ENCODE measurements at regions not wholly inside any gene's neighbourhood (a gene's known extent, or its start where the extent isn't known, plus 50 kb on each side); places are given as distances from the start of the nearest gene placed in this dataset.

DNA sequence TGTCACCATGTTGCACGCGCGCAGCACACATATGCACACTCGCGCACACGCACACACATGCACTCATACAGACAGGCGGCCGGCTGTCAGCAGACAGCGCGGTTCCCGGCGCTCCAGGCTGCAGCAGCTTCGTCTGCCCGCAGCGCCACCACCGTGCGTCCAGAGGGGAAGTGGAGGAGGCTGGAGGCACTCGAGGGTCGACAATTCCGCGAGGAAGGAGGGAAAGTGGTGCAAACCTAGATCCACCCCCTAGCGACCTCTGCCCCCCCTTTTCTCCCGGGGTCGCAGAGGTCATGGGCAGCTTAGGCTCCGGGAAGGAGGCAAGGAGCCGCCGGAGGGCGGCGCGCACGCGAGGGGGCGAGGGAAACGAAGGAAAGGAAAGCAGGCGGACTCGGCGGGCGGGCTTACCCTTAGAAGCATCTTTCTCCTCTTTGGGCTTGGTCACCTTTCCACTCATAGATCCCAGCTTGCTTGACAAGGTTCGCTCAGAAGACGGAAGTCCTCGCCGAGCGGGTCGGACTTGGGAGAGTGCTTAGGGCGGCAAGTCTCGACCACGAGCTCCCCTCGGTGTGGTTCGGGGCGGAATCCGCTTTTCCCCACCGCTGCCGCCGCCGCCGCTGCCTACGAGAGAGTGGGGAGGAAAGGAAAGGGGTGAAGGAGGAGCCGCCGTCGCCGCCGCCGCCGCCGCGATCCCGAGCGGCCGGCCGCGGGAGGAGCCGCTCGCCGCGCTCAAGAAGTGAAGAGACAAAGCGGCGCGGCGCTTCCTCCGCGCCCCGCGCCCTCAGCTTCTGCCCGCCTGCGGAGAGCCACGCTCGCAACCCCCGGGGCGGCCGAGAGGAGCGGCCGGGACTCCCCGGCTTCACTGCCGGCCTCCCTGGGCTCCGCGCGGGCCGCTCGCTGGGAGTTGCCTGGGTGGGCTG lies 326.6 kb upstream of the F9 start:
- no peak for DNase-seq (ENCODE audit: low spot score in 2 of 2)
- Histone ChIP-seq H3K4me1 (peaks cover 12% of the 10 kb centered on the region), H3K27ac (peak overlapping the region; percentile 41), H3K36me3 (no peaks in the 10 kb centered on the region), H3K4me3 (peak overlapping the region; percentile 57), H3K9me3 (no peaks in the 10 kb centered on the region), H3K27me3 (peaks cover 31% of the 10 kb centered on the region)
- TF ChIP-seq POLR2AphosphoS5 (IDR thresholded peaks at IDR 0.05) (no peak), CTCF (IDR thresholded peaks at IDR 0.05) (no peak), EP300 (IDR thresholded peaks at IDR 0.05) (no peak), POLR2A (IDR thresholded peaks at IDR 0.05) (no peak)
- 32% methylated on average over 70 of the region's 99 CpGs for WGBS

DNA sequence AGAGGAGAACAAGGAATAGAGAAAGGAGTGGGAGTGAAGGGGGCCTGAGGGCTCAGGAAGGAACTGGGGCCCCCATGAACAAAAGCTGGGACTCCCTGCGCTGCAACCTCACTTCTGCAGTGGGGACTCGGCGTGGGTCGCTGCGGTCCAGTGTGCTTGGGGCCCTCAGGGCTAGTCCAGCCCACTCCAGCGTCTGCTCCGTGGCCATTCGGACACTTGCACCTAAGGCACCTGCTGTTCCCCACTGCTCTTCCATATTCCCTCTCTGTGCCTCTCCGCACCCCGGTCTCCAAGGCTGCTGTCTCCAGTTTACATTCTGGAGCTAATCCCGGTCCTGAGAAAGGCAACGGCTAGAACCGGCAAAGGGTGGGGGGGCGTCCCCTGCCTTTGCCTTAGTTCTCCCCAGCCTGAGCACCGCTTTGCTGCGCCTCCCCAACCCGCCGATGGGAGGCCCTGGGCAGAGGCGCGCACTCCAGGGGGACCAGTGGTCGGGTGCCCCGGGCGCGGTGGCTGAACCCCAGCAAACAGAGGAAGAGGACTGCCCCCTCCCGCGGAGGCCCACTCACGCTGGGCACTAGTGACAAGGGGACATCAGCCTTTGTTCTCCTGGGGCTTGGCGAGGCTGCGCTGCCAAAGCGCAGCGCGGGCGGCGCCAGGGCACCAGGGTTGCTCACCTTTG lies 327.7 kb upstream of the F9 start:
- no peaks in the 10 kb centered on the region for H3K36me3 ChIP-seq
- DNase-seq (ENCODE audit: low spot score in 2 of 2): no peak
- H3K4me3 ChIP-seq: peak overlapping the region; percentile 57
- TF ChIP-seq EP300 (IDR thresholded peaks at IDR 0.05) (no peak), POLR2A (IDR thresholded peaks at IDR 0.05) (no peak), POLR2AphosphoS5 (IDR thresholded peaks at IDR 0.05) (no peak), CTCF (IDR thresholded peaks at IDR 0.05) (no peak)
- no peaks in the 10 kb centered on the region for H3K9me3 ChIP-seq
- WGBS: 34% methylated on average over 18 of the region's 34 CpGs
- peaks cover 12% of the 10 kb centered on the region for H3K4me1 ChIP-seq
- peaks cover 31% of the 10 kb centered on the region for H3K27me3 ChIP-seq
- no peak overlapping the region for H3K27ac ChIP-seq

DNA sequence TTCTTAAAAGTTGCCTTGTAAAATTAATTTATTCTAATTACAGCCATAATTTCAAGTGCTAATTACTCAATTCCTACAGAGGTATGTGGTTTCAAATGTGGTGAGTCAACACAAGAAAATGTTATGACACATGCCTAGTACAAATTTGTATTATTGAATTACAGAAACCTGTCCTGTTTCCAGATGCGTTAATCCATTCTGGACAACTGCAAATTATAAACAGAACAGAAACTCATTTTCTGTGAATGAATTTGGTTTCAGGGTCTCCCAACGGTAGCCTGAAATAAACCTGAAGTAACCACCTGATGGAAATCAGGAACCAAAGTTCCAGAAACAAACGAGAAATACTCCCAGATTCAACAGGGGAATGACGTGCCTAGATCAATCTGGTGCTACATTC lies 328.6 kb upstream of the F9 start:
- no peaks in the 10 kb centered on the region for H3K9me3 ChIP-seq
- no peak overlapping the region for H3K4me3 ChIP-seq
- no peak overlapping the region for H3K27ac ChIP-seq
- no peaks in the 10 kb centered on the region for H3K36me3 ChIP-seq
- peaks cover 12% of the 10 kb centered on the region for H3K4me1 ChIP-seq
- DNase-seq (ENCODE audit: low spot score in 2 of 2): no peak
- WGBS: 48% methylated on average over 4 of the region's 4 CpGs
- TF ChIP-seq CTCF (IDR thresholded peaks at IDR 0.05): no peak
- TF ChIP-seq POLR2AphosphoS5 (IDR thresholded peaks at IDR 0.05): no peak
- no peak for TF ChIP-seq EP300 (IDR thresholded peaks at IDR 0.05)
- no peak for TF ChIP-seq POLR2A (IDR thresholded peaks at IDR 0.05)
- peaks cover 31% of the 10 kb centered on the region for H3K27me3 ChIP-seq

DNA sequence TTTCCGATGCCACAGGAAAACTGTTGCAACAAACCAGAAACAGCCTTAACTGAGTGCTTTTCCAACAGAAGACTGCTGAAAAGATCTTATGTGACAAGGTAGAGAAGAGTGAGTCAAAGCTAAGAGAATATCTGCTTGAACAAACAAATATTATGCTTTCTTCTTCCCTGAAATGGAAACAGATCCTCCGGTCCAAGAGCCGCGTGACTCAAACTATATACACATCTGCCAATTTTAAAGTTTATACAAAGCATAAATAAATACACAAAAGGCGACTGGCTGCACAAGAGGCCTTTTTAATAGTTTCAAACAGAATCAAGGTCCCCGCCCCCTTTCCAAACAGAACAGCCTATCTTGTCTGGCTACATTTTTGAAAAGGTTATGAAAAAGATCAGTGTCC lies 329.7 kb upstream of the F9 start:
- no peak overlapping the region for H3K4me3 ChIP-seq
- no peaks in the 10 kb centered on the region for H3K9me3 ChIP-seq
- no peak for DNase-seq (ENCODE audit: low spot score in 2 of 2)
- H3K36me3 ChIP-seq: no peaks in the 10 kb centered on the region
- H3K4me1 ChIP-seq: peaks cover 12% of the 10 kb centered on the region
- no peak for TF ChIP-seq EP300 (IDR thresholded peaks at IDR 0.05)
- no peak for TF ChIP-seq POLR2AphosphoS5 (IDR thresholded peaks at IDR 0.05)
- no peak for TF ChIP-seq CTCF (IDR thresholded peaks at IDR 0.05)
- TF ChIP-seq POLR2A (IDR thresholded peaks at IDR 0.05): no peak
- 78% methylated on average over 6 of the region's 6 CpGs for WGBS
- H3K27ac ChIP-seq: peak overlapping the region; percentile 45
- H3K27me3 ChIP-seq: peaks cover 24% of the 10 kb centered on the region

DNA sequence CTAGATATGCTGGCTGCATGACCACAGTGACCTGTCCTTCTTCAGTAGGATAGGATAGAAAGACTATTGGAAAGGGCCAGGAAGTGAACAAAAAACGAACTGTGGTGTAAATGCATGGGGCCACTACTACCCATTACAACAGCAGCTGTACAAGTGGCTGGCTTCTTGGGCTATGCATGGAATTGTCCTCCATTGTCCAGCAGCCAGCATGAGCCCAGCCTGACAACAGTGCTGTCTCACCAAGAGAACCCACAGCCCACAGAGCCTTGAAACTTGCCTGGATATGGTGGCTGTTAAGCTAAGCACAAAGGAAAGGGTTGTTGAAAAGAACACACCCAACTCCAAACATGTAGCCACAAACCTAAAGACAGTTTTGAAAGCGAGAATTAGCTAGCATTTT lies 330.2 kb upstream of the F9 start:
- TF ChIP-seq EP300 (IDR thresholded peaks at IDR 0.05) (no peak), POLR2A (IDR thresholded peaks at IDR 0.05) (no peak), POLR2AphosphoS5 (IDR thresholded peaks at IDR 0.05) (no peak), CTCF (IDR thresholded peaks at IDR 0.05) (no peak)
- WGBS: 50% methylated on average over 2 of the region's 2 CpGs

More for the DNA sequence above, 330.2 kb upstream of the F9 start:
- H3K27ac ChIP-seq: peak overlapping the region; percentile 45
- peaks cover 12% of the 10 kb centered on the region for H3K4me1 ChIP-seq
- H3K36me3 ChIP-seq: no peaks in the 10 kb centered on the region
- H3K4me3 ChIP-seq: no peak overlapping the region
- DNase-seq (ENCODE audit: low spot score in 2 of 2): no peak
- no peaks in the 10 kb centered on the region for H3K9me3 ChIP-seq
- H3K27me3 ChIP-seq: peaks cover 23% of the 10 kb centered on the region
